Endothelial cell (in vitro differentiated cells): ENCODE measurements at regions not wholly inside any gene's neighbourhood (a gene's known extent, or its start where the extent isn't known, plus 50 kb on each side); places are given as distances from the start of the nearest gene placed in this dataset.

Experiments used
- DNase-seq: peaks from one replicate; pipeline ENCODE4 v3.0.0; 2021; ENCODE audit warnings: low spot score
- H3K27ac Mint-ChIP-seq: one replicate; pipeline ENCODE4 v1.8.0; 2021; ENCODE audit warnings: mixed read lengths, inconsistent platforms; ENCODE audit not compliant: unreplicated experiment
- H3K27me3 Mint-ChIP-seq: one replicate; pipeline ENCODE4 v1.8.0; 2021; ENCODE audit warnings: mild to moderate bottlenecking, moderate library complexity, mixed read lengths, inconsistent platforms; ENCODE audit not compliant: unreplicated experiment
- H3K36me3 Mint-ChIP-seq: one replicate; pipeline ENCODE4 v1.8.0; 2021; ENCODE audit warnings: mild to moderate bottlenecking, low read depth, mixed read lengths, inconsistent platforms; ENCODE audit not compliant: unreplicated experiment
- H3K4me1 Mint-ChIP-seq: one replicate; pipeline ENCODE4 v1.8.0; 2021; ENCODE audit warnings: mild to moderate bottlenecking, mixed read lengths, inconsistent platforms; ENCODE audit not compliant: unreplicated experiment
- H3K4me3 Mint-ChIP-seq: one replicate; pipeline ENCODE4 v1.8.0; 2021; ENCODE audit warnings: mild to moderate bottlenecking, mixed read lengths, inconsistent platforms; ENCODE audit not compliant: unreplicated experiment
- H3K9me3 Mint-ChIP-seq: one replicate; pipeline ENCODE4 v1.8.0; 2021; ENCODE audit warnings: mixed read lengths, inconsistent platforms; ENCODE audit not compliant: unreplicated experiment
- TF ChIP-seq, protein P1 (sequence below): fragments of 200-600 bp; sonication (generic); IDR thresholded peaks from one replicate; pipeline ENCODE4 v1.5.0; 2021; ENCODE audit warnings: antibody characterized with exemption; ENCODE audit not compliant: unreplicated experiment

- no peak overlapping the region for H3K4me3 Mint-ChIP-seq
- no peaks in the 10 kb centered on the region for H3K4me1 Mint-ChIP-seq
- H3K36me3 Mint-ChIP-seq: no peaks in the 10 kb centered on the region
- H3K9me3 Mint-ChIP-seq: no peaks in the 10 kb centered on the region
- no peaks in the 10 kb centered on the region for H3K27me3 Mint-ChIP-seq
- H3K27ac Mint-ChIP-seq: no peak overlapping the region
- TF ChIP-seq, protein P1, sequence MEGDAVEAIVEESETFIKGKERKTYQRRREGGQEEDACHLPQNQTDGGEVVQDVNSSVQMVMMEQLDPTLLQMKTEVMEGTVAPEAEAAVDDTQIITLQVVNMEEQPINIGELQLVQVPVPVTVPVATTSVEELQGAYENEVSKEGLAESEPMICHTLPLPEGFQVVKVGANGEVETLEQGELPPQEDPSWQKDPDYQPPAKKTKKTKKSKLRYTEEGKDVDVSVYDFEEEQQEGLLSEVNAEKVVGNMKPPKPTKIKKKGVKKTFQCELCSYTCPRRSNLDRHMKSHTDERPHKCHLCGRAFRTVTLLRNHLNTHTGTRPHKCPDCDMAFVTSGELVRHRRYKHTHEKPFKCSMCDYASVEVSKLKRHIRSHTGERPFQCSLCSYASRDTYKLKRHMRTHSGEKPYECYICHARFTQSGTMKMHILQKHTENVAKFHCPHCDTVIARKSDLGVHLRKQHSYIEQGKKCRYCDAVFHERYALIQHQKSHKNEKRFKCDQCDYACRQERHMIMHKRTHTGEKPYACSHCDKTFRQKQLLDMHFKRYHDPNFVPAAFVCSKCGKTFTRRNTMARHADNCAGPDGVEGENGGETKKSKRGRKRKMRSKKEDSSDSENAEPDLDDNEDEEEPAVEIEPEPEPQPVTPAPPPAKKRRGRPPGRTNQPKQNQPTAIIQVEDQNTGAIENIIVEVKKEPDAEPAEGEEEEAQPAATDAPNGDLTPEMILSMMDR: no peak
- no peak for DNase-seq
Observed at GRCh38 chr12:67727702-67728666, 79.4 kb downstream of the DYRK2 start.

GRCh38 chr12:67732857-67733256 lies 84.3 kb downstream of the DYRK2 start:
- DNase-seq: no peak
- no peak overlapping the region for H3K4me3 Mint-ChIP-seq
- no peaks in the 10 kb centered on the region for H3K36me3 Mint-ChIP-seq
- no peaks in the 10 kb centered on the region for H3K9me3 Mint-ChIP-seq
- peaks cover 5% of the 10 kb centered on the region for H3K4me1 Mint-ChIP-seq
- TF ChIP-seq, protein P1: no peak
- H3K27me3 Mint-ChIP-seq: no peaks in the 10 kb centered on the region
- no peak overlapping the region for H3K27ac Mint-ChIP-seq

DNA sequence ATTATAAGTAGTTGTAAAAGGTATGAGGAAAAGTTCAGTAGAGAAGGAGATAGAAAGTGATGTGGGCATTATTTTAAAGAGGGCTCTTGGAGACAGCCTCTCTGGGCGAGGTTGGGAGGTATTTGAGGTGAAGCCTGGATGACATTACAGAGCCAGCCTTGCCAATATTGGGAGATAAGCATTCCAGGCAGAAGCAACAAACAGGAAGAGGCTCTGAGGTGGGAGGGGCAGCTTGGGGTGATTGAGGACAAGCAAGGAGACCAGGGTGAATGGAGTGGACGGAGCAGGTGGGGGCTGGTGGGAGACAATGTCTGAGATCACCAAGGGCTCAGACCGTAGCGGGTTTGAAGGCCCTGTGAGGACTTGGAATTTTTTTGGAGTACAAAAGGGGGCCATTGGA lies 87.3 kb downstream of the DYRK2 start:
- no peaks in the 10 kb centered on the region for H3K36me3 Mint-ChIP-seq
- no peak for DNase-seq
- peaks cover 9% of the 10 kb centered on the region for H3K4me1 Mint-ChIP-seq
- H3K27ac Mint-ChIP-seq: no peak overlapping the region
- no peaks in the 10 kb centered on the region for H3K9me3 Mint-ChIP-seq
- H3K27me3 Mint-ChIP-seq: no peaks in the 10 kb centered on the region
- TF ChIP-seq, protein P1: no peak
- H3K4me3 Mint-ChIP-seq: no peak overlapping the region

DNA sequence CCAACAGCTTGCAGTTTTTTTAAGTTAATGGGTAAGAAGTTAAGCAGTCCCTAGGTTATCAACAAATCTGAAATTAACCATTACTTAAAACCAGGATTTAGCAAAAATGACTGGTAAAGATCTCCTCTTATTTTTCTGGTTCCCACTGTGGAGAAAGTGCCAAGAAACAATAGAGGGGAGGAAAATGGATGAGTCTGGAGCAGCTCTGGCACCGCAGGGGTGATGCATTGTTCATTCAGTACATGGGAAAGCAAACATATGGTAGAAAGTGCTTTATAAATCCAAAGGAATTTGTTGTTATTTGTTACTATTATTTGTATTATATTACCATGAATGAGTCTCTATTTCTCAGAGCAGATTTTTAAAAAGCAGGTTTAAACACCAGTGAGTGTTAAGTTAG lies 92.2 kb downstream of the DYRK2 start:
- Mint-ChIP-seq H3K4me1 (peaks cover 24% of the 10 kb centered on the region), H3K4me3 (no peak overlapping the region), H3K27ac (no peak overlapping the region), H3K27me3 (peaks cover 3% of the 10 kb centered on the region), H3K36me3 (no peaks in the 10 kb centered on the region), H3K9me3 (no peaks in the 10 kb centered on the region)
- TF ChIP-seq, protein P1: no peak
- DNase-seq: no peak

DNA sequence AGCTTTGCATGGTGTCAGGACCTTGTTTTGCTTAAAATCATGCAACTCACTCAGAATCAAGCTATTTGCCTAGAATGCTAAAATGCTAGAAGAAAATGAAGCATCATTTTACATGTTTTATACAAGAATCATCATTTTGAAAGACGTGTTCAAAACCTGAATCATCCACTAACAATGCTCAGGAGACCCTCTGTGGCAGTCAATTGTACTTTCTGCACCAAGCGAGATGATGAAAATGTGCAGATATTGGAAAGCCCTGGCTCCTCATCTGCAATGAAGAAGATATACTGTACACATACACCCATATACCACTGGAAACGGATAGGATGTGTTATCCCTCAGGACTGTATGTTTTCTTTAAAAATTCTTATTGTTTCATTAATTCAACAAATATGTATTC lies 92.7 kb downstream of the DYRK2 start:
- Mint-ChIP-seq H3K36me3 (no peaks in the 10 kb centered on the region), H3K27me3 (peaks cover 3% of the 10 kb centered on the region), H3K4me1 (peaks cover 21% of the 10 kb centered on the region), H3K9me3 (no peaks in the 10 kb centered on the region), H3K27ac (no peak overlapping the region), H3K4me3 (no peak overlapping the region)
- no peak for DNase-seq
- TF ChIP-seq, protein P1: no peak
